Colonic mucosa (tissue), 4 donors: ENCODE measurements at regions not wholly inside any gene's neighbourhood (a gene's known extent, or its start where the extent isn't known, plus 50 kb on each side); places are given as distances from the start of the nearest gene placed in this dataset.

ENCODE experiments used
- DNase-seq: peaks from one replicate; pipeline ENCODE4 v3.0.0-alpha.2; 2020
- H3K27ac ChIP-seq: fragments of 200-600 bp; one replicate; pipeline ENCODE4 v1.8.0; 2021
- H3K27me3 ChIP-seq: fragments of 200-600 bp; one replicate; pipeline ENCODE4 v1.8.0; 2021
- H3K36me3 ChIP-seq: fragments of 200-600 bp; one replicate; pipeline ENCODE4 v1.8.0; 2021
- H3K4me1 ChIP-seq: fragments of 200-600 bp; one replicate; pipeline ENCODE4 v1.8.0; 2021; ENCODE audit warnings: mild to moderate bottlenecking
- H3K4me3 ChIP-seq: fragments of 200-600 bp; one replicate; pipeline ENCODE4 v1.8.0; 2021
- H3K9ac ChIP-seq, 2 donors: one replicate each; pipeline ENCODE4 v1.7.0; 2013; ENCODE audit warnings: control low read depth in 2 of 2, low read depth in 2 of 2, low read length in 2 of 2
- H3K9me3 ChIP-seq: fragments of 200-600 bp; one replicate; pipeline ENCODE4 v1.8.0; 2021
- CTCF ChIP-seq: fragments of 200-600 bp; IDR thresholded peaks from one replicate; pipeline ENCODE4 v1.8.0; 2022; ENCODE audit warnings: antibody characterized with exemption, mild to moderate bottlenecking
- intact Hi-C: fragments of 100-400 bp; cut with DNase I; formaldehyde crosslinking; loops from one replicate; pipeline ENCODE4 v1.14.1; 2022
- donor health status: healthy.
- donor health status: DM: no; HTN: no; CAD: no.
- donor health status: DM: no; HTN: no; CAD: no.

GRCh38 chr2:17441055-17441771 lies 77.0 kb downstream of the RAD51AP2 start:
- Histone ChIP-seq H3K4me3 (no peak overlapping the region), H3K9me3 (no peaks in the 10 kb centered on the region), H3K9ac (no peak overlapping the region), H3K36me3 (no peaks in the 10 kb centered on the region), H3K4me1 (no peaks in the 10 kb centered on the region), H3K27ac (no peak overlapping the region), H3K27me3 (no peaks in the 10 kb centered on the region)
- TF ChIP-seq CTCF = no peak
- intact Hi-C loops = no loop called here
- DNase-seq = no peak

GRCh38 chr2:17430326-17430725 lies 87.9 kb downstream of the RAD51AP2 start:
- no peak overlapping the region for H3K9ac ChIP-seq
- H3K4me3 ChIP-seq = no peak overlapping the region
- intact Hi-C loops = no loop called here
- DNase-seq = no peak
- H3K36me3 ChIP-seq = no peaks in the 10 kb centered on the region
- no peaks in the 10 kb centered on the region for H3K27me3 ChIP-seq
- H3K4me1 ChIP-seq = no peaks in the 10 kb centered on the region
- no peak for TF ChIP-seq CTCF
- no peaks in the 10 kb centered on the region for H3K9me3 ChIP-seq
- no peak overlapping the region for H3K27ac ChIP-seq

GRCh38 chr2:17429130-17429529 lies 89.1 kb downstream of the RAD51AP2 start:
- H3K4me3 ChIP-seq = no peak overlapping the region
- H3K4me1 ChIP-seq = no peaks in the 10 kb centered on the region
- no peak overlapping the region for H3K9ac ChIP-seq
- H3K27me3 ChIP-seq = no peaks in the 10 kb centered on the region
- no peak for DNase-seq
- intact Hi-C loops = no loop called here
- no peak for TF ChIP-seq CTCF
- no peaks in the 10 kb centered on the region for H3K9me3 ChIP-seq
- H3K36me3 ChIP-seq = no peaks in the 10 kb centered on the region
- H3K27ac ChIP-seq = no peak overlapping the region

- Histone ChIP-seq H3K4me1 (no peaks in the 10 kb centered on the region), H3K27ac (no peak overlapping the region), H3K9me3 (no peaks in the 10 kb centered on the region), H3K36me3 (no peaks in the 10 kb centered on the region), H3K9ac (no peak overlapping the region), H3K4me3 (no peak overlapping the region), H3K27me3 (no peaks in the 10 kb centered on the region)
- TF ChIP-seq CTCF = no peak
- intact Hi-C loops = no loop called here
- DNase-seq = no peak
Measured at GRCh38 chr2:17427401-17427800, 90.8 kb downstream of the RAD51AP2 start.

- Histone ChIP-seq H3K4me3 (no peak overlapping the region), H3K36me3 (no peaks in the 10 kb centered on the region), H3K4me1 (no peaks in the 10 kb centered on the region), H3K9me3 (no peaks in the 10 kb centered on the region), H3K27ac (no peak overlapping the region), H3K9ac (no peak overlapping the region), H3K27me3 (no peaks in the 10 kb centered on the region)
- no peak for TF ChIP-seq CTCF
- intact Hi-C loops = no loop called here
- DNase-seq = no peak
Measured at GRCh38 chr2:17426743-17427142, 91.5 kb downstream of the RAD51AP2 start.
